ENCODE measurements at regions not wholly inside any gene's neighbourhood (a gene's known extent, or its start where the extent isn't known, plus 50 kb on each side); places are given as distances from the start of the nearest gene placed in this dataset.
A peak's percentile ranks its signal among the peaks of the same experiment; 100 is the strongest.

DNA sequence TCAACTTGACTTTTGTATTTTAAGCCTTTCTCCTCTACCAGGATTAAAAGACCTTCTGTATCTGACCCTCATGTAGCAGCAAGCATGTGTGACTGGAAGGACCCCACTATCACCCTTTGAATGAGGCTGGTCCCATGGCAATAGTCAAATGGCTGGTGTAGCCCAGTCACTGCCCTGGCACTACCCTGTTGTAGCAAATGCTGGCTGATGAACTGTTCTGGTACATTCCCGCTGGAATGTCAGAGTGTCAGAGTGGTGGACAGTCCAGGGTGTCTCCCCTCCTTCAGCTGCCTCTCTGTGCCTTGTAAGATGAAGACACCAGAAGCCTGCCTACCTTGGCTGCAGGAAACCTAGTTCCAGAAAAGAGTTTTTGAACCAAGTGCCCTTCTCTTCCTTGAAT is 115.7 kb downstream of the ACKR3 start:
- TF ChIP-seq, protein P1, sequence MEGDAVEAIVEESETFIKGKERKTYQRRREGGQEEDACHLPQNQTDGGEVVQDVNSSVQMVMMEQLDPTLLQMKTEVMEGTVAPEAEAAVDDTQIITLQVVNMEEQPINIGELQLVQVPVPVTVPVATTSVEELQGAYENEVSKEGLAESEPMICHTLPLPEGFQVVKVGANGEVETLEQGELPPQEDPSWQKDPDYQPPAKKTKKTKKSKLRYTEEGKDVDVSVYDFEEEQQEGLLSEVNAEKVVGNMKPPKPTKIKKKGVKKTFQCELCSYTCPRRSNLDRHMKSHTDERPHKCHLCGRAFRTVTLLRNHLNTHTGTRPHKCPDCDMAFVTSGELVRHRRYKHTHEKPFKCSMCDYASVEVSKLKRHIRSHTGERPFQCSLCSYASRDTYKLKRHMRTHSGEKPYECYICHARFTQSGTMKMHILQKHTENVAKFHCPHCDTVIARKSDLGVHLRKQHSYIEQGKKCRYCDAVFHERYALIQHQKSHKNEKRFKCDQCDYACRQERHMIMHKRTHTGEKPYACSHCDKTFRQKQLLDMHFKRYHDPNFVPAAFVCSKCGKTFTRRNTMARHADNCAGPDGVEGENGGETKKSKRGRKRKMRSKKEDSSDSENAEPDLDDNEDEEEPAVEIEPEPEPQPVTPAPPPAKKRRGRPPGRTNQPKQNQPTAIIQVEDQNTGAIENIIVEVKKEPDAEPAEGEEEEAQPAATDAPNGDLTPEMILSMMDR (IDR thresholded peaks at IDR 0.05) = no peak
- Histone ChIP-seq H3K4me3 (no peak overlapping the region), H3K27ac (no peak overlapping the region)
- peak; percentile 53 for DNase-seq (ENCODE audit: low spot score)

DNA sequence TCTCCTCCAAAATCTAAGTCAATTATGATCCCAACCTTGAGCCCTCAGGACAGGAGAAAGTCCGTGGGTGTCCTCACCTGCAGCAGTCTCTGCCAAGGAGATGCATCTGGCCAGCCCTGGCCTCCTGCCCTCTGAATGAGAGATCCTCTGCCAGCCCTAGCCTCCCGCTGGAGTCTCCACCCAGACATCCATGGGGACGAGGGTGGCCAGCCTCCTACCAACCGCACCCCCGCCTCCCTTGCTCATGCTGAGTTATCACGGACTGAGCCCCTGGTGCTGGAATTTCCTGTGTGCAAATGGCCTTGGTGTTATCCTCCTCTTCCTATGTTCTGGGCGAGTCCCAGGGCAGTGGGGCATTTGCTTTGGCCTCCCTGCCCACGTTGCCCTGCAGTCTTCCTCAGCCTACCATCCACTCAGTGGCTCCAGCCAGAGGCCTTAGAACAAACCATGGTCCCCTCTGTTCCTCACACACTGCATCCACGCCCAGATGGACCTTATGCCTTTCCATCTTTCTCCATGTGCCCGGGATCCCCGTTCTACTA is 116.4 kb downstream of the ACKR3 start:
- TF ChIP-seq, protein P1 (IDR thresholded peaks at IDR 0.05) = no peak
- Histone ChIP-seq H3K4me3 (no peak overlapping the region), H3K27ac (no peak overlapping the region)
- no peak for DNase-seq (ENCODE audit: low spot score)

- H3K27ac ChIP-seq = no peak overlapping the region
- TF ChIP-seq, protein P1 (IDR thresholded peaks at IDR 0.05) = no peak
- no peak overlapping the region for H3K4me3 ChIP-seq
- DNase-seq (ENCODE audit: low spot score) = no peak
These were observed 116.9 kb downstream of the ACKR3 start for GRCh38 chr2:236686561-236686960.

DNA sequence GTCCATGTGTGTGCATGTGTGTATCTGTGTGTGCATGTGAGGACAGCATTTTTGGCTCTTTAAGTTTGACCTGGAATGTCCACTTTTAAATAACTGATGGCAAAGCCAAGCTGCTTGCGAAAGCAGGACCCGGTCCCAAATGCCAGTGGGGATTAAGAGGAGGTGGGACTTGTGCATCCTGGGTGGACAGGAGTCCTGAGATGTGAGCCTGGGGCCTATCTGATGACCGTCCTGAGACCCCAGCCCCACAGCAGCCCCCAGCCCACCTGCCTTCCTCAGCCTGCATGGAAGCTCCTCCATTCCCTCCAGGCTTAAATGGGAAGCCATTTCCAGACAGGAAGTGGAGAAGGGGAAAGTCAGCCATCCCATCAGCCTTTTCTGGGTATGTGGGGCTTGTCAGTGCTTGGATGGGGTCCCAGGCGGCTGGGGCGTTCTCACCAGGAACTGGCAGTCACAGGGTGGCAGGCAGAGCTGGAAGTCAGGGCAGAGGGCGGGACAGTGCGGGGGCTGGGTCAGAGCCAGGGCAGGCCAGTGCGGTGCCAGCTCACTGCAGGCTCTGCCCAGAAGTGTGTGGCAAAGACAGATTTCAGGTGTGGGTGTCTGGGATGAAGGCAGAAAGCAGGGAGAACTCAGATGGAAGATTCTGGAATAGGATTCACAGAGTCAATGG is 117.8 kb downstream of the ACKR3 start:
- TF ChIP-seq, protein P1 (IDR thresholded peaks at IDR 0.05) = no peak
- Histone ChIP-seq H3K27ac (no peak overlapping the region), H3K4me3 (no peak overlapping the region)
- no peak for DNase-seq (ENCODE audit: low spot score)

- H3K27ac ChIP-seq = no peak overlapping the region
- no peak for DNase-seq (ENCODE audit: low spot score)
- H3K4me3 ChIP-seq = no peak overlapping the region
- TF ChIP-seq, protein P1 (IDR thresholded peaks at IDR 0.05) = no peak
These were observed 118.5 kb downstream of the ACKR3 start for GRCh38 chr2:236688157-236688556.

DNA sequence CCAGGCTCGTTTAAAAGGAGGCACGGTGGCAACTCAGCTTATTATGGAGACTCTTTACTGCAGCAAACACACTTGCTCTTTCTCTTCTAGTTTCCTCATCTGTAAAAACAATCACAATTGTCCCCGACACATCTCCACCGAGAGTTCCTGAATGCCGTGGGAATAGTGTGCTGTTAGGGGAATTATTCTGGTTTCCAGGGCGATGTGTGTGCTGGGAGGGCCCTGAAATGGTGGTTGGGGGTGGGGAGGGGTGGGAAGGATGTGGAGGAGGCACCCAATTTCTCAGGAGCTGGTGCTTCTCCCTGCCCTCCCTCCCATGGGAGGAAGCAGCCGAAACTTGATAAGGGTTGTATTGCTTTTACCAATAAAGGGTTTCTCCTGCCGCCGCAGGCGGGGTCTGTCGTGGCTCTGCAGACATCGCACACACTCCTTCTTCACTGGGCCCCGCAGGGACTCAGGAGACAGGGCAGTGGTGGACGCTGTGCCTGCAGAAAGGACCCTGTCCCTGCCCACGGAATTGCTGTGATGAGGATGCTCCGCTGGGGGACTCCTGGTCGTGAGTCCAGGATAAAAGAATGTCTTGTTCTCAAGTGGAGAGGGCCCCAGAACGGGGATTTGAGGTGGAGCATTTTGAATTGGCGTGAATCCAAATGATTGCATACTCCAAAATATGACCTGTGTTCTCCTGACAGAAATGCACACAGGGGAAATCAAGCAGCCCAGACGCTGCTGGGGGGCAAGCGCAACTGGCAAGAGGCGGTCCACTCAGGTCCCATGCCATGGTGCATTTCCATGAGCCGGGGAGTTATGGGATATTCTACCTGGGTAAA is 119.2 kb downstream of the ACKR3 start:
- no peak for DNase-seq (ENCODE audit: low spot score)
- TF ChIP-seq, protein P1 (IDR thresholded peaks at IDR 0.05) = no peak
- Histone ChIP-seq H3K4me3 (peak overlapping the region; percentile 10), H3K27ac (no peak overlapping the region)
